HEK293T (cell line): ENCODE measurements at regions not wholly inside any gene's neighbourhood (a gene's known extent, or its start where the extent isn't known, plus 50 kb on each side); places are given as distances from the start of the nearest gene placed in this dataset.

Experiments used
- FOXM1 ChIP-seq: fragments of 450-650 bp; IDR thresholded peaks from 2 replicates; pipeline ENCODE4 v1.6.1; 2017; ENCODE audit warnings: mild to moderate bottlenecking, borderline replicate concordance
- HDGF ChIP-seq: fragments of 450-650 bp; IDR thresholded peaks from 2 replicates; pipeline ENCODE4 v1.6.1; 2017; ENCODE audit warnings: antibody characterized with exemption, borderline replicate concordance
- SUZ12 ChIP-seq: fragments of 450-650 bp; IDR thresholded peaks from 2 replicates; pipeline ENCODE4 v1.6.1; 2016; ENCODE audit warnings: mild to moderate bottlenecking

DNA sequence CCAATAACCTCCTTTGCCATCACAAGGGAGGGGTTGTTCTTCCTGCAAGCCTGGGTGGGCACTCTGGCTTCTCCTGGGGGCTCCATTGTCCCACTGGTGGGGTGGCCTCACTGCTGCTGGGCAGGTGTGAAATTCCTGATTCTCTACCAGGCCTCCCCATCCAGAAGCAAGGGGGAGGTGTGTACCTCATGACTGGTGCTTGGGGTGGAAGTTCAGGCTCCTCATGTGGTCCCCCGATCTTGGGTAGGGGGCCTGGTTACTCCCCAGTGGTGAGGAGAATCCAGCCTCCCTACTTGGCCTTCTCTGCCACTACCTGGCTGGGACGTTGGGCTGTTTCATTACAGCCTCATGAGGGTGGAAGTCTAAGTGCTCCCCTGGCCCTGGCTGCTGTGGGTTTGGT is 433.9 kb downstream of the IRX2 start:
- TF ChIP-seq HDGF (no peak), FOXM1 (no peak), SUZ12 (no peak)
